GM08714 (cell line): ENCODE measurements at regions not wholly inside any gene's neighbourhood (a gene's known extent, or its start where the extent isn't known, plus 50 kb on each side); places are given as distances from the start of the nearest gene placed in this dataset.

Experiments
- H3K4me3 ChIP-seq: fragments of 200-500 bp; sonication (Bioruptor generic); 2 replicates; pipeline ENCODE4 v1.5.1; 2014; ENCODE audit warnings: mild to moderate bottlenecking, low read length, inconsistent platforms
- ZNF274 ChIP-seq: IDR thresholded peaks from 2 replicates; pipeline ENCODE4 v1.6.1; 2012; ENCODE audit warnings: mild to moderate bottlenecking, low read depth, low read length

DNA sequence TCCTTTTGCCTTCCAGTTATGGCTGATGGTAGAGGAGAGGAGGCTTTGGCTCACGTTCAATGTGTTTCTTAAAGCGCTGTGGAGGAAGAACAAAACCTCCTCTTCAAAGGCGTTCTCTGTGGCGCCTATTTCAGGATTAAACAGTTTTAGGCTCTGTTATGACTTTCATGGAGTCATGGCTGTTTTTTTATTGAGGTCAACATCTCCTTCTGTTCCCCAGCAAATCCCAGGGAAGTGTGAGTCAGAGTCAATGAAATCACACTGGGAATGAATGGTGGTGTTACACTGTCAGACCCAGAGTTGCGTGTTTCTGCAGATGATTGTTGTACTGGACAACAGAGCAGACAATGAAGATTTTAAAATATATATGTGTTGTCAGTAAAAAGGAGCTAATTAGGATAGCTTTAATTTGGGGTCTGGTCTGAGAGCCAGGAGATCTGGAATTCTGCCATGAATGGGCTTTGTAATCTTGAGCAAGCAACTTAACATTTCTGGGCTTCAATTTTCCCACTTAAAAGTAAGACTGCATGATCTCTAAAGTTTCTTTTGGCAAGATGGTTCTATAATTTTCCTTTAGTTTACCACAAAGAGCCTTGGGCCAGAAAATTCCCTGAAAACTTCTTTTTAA is 240.7 kb downstream of the CSNK1G3 start:
- no peak for TF ChIP-seq ZNF274
- H3K4me3 ChIP-seq = no peak overlapping the region

DNA sequence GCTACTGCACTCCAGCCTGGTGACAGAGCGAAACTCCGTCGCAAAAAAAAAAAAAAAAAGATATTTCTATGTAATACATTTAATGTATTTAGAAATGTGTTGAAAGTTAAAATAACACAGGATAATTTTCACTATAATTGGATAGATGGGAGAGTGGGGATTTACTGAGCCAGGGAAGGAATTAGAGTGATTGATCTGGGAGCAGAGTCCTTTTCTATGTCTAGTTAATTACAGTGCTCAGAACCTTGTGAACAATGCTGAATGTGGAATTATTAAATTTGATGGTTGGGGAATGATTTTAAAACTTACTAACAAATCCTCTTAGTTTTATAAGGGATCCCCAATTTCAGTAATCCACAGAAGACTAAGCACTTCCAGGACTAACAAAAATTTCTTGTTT is 239.7 kb downstream of the CSNK1G3 start:
- no peak overlapping the region for H3K4me3 ChIP-seq
- TF ChIP-seq ZNF274 = no peak

DNA sequence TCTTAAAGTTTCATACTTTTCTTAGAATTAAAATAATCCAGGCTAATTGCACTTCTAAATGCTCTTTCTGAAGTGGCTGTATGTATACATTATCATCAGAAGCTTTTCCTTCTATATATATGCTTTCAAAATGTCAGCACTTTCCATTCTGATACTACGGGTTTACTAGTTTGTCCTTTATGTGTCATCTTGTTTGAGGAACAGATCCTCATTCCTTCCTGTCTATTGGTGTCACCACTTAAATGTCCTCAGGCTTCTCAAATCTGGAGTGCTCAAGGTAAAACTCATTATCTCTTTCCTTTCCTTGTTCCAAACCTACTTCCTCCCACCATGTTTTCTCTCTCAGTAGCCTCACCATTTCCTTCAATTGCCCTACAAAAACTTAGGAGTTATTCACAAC is 236.3 kb downstream of the CSNK1G3 start:
- no peak for TF ChIP-seq ZNF274

DNA sequence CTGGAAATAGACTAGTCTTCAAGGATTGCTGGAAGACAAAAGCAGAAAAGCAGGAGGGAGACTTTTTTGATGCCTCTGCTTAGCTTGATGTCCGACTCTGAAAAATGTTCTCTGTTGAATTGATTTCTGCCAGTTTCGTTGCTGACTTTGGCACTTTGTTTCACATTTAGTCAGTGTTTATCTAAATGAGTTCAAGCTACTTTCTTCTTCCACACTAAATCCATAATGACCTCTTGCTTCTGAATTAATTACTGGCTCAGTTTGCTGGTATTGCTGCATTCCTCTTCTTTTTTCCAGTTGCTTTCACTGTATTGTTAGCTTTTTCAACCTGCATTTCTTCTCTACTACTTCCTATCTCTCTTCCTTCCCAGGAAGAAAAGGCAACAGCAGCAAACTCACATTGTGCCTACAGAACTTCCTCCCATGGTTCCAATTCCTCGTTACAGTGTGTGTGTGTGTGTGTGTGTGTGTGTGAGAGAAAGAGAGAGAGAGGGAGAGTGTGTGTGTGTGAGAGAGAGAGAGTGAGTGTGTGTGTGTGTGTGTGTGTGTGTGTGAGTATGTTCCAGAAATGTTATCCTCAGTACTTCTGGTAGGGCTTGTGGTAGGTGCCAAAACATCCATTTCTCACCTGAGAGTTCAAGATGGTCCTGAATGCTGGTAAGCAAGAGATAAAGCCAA is 234.8 kb downstream of the CSNK1G3 start:
- no peak for TF ChIP-seq ZNF274
- no peak overlapping the region for H3K4me3 ChIP-seq

More for the DNA sequence above, 236.3 kb downstream of the CSNK1G3 start:
- no peak overlapping the region for H3K4me3 ChIP-seq

DNA sequence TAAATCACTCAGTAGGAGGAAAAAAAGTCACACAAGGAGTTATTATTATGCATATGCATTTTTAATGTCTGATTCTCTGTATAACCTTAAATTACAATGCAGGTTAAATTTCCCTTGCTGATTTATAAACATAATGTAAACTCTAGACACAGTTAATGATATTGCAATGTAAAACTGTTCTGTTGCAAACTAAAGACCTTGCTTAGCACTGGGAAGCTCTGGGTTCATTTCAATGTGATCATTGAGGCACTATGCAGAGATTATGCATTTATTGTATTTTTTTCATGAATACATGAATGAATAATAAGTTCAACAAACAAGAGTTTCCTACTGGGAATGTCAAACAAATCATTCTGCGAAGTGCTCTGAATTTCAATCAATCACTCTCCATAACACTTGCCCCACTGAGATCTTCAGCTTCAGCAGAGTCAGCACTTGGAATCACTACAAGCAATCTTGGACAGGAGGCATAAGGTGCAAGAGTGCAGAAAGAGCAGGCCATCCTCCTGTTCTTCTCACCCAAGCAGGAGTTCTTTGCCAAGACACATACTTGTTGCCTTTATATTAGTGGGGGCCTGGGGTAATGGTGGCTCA is 232.1 kb downstream of the CSNK1G3 start:
- no peak for TF ChIP-seq ZNF274
- H3K4me3 ChIP-seq = no peak overlapping the region

DNA sequence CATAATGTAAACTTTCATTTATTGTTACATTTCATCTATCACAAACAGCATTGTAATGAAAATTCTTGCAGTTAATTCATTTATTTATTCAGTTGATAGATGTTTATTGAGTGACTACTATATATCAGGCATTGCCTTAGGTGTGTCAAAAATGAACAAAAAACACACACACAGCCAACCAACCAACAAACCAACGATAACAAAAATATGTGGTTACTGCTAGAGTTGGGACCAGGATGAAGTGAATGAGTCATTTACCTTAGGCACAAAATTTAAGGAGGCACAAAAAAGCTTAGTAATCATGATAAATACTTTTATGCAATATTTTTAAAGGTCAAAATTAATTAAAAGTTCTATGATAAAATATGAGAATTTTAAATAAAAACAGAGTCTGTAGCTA is 223.4 kb downstream of the CSNK1G3 start:
- no peak for TF ChIP-seq ZNF274
- no peak overlapping the region for H3K4me3 ChIP-seq

DNA sequence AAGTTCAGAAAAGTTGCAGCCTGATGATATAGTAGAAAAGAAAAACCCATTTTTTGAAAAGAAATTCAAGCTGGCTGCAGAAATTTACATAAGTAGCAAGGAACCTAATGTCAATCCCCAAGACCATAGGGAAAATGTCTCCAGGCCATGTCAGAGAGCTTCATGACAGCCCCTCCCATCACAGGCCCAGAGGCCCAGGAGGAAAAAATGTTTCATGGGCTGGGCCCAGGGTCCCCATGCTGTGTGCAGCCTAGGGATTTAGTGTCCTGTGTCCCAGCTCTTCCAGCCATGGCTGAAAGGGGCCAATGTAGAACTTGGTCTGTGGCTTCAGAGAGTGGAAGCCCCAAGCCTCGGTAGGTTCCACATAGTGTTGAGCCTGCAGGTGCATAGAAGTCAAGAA is 220.3 kb downstream of the CSNK1G3 start:
- no peak overlapping the region for H3K4me3 ChIP-seq
- no peak for TF ChIP-seq ZNF274

DNA sequence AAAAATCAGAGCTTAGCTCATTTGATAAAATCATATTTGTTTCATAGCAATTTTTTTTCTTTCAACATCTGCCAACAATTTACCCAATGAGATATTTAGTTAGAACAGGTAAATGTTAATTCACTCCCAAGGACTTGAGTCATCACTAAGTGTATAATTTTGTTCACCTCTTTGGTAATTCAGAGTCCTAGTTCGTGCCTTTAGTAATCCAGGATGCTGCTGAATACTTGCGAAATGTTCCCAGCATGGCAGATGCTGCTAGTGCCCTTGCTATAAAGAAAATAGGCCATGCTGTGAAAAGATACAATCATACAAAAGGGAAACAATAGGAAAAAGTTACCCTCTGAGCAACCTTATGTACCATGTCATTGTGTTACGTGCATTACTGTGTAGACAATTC is 210.5 kb downstream of the CSNK1G3 start:
- no peak for TF ChIP-seq ZNF274
- no peak overlapping the region for H3K4me3 ChIP-seq

DNA sequence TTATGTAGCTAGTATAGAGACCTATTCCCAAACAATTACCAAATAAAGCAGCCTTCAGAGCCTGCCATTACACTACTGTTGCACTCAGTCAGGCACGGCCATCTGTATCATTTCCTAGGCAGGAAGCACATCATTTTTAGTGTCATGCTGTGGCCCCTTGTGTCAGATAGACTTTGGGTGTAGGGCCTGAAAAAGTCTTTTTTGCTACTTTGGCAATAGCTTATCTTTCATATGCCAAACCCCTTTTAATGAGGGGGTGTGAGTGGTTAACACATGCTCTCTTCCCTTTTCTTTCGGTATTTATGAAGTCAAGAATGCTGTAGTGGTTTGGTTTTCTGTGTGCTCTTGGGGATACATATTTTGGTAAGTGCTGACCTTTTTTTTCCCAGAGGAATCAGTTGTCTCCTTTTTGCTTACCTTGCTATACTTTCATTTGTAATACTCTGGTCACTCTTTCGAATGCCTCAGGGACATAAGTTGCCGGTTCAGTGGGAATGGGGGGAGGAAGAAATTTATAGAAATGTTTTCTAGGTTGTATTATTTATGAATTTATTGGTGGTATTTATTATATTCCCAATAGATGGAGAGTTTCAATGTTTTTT is 209.8 kb downstream of the CSNK1G3 start:
- no peak for TF ChIP-seq ZNF274

DNA sequence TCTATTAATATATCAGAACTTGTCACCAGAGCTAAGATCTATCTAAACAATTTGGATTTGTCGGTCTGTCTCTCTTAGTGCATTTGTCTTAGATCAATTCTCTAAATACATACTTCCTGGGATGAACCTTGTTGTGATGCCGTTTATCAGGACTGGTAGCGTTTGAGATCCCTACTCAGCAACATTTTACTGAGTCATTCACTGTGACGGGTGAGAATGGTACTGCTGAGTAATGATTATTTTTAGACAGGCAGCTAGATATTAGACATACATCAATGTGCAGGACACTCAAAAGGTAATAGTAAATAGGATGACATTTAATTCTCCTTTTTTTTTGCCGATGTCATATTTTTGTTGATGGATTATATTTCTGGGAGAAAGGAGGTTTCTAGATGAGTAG is 209.0 kb downstream of the CSNK1G3 start:
- no peak for TF ChIP-seq ZNF274
- no peak overlapping the region for H3K4me3 ChIP-seq

More for the DNA sequence above, 209.8 kb downstream of the CSNK1G3 start:
- no peak overlapping the region for H3K4me3 ChIP-seq

DNA sequence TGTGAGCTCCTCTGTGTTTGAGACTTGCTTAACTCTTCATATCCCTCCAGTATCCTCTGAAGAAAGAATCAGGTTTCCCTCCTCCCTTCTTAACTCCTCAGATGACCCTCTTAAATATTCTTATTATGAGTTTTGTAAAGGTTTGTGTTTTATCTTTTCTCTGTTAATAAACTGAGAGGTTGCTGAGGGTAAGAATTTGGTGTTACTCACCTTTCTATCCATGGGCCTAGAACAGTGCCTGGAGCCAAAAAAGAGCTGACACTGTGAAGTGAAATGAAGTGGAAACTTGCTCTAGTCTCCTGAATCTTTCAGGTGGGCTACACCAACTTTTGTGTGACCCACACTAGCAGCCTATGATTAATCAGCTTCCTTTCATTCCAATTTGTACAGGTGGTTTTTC is 208.4 kb downstream of the CSNK1G3 start:
- H3K4me3 ChIP-seq = no peak overlapping the region
- no peak for TF ChIP-seq ZNF274

DNA sequence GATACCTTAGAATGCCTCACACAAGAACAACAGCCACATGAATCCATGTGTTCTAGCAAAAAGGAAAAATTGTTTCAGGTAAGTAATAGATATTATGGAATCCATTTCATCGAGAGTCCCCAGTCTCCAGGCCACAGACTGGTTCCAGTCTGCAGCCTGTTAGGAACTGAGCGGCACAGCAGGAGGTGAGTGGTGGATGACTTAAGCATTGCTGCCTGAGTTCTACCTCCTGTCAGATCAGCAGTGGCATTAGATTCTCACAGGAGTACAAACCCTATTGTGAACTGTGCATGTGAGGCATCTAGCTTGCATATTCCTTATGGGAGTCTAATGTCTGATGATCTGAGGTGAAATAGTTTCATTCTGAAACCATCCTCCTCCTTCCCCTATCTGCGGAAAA is 207.0 kb downstream of the CSNK1G3 start:
- H3K4me3 ChIP-seq = no peak overlapping the region
- TF ChIP-seq ZNF274 = no peak

DNA sequence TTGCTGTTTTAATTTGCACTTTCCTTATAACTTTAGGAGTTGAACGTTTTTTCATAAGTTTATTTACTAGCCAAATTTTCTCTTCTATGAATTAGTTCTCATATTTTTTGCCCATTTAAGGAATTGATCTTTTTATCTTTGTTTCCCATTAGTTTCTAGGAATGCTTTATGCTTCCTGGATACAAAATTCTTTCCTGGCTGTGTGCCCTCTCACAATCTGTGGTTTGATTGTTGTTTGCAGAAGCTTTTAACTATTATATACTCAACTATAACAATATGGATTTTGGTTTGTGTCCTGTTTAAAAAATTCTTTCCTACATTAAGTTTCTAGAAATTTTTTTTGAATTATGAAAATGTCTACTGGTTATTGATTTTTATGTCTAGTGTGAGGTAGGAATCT is 206.3 kb downstream of the CSNK1G3 start:
- no peak for TF ChIP-seq ZNF274
- H3K4me3 ChIP-seq = no peak overlapping the region

DNA sequence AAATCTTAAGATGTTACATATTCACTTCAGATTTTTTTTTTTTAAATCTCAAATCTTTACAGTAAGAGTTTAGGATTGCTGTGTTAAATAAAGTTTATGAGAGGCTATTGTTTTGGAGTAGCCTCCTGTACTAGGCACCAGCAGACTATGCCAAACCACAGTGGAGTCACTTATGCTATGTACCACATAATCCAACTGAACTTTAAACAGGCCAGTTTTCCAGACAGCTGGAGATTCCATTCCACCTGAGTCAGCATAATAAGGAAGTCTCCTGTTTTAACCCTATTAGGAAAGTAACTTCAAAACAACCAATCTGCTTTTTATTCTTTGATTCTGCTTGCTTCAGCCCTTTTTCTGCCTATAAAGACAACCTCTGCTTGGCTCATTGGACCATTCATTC is 205.2 kb downstream of the CSNK1G3 start:
- no peak overlapping the region for H3K4me3 ChIP-seq
- TF ChIP-seq ZNF274 = no peak

DNA sequence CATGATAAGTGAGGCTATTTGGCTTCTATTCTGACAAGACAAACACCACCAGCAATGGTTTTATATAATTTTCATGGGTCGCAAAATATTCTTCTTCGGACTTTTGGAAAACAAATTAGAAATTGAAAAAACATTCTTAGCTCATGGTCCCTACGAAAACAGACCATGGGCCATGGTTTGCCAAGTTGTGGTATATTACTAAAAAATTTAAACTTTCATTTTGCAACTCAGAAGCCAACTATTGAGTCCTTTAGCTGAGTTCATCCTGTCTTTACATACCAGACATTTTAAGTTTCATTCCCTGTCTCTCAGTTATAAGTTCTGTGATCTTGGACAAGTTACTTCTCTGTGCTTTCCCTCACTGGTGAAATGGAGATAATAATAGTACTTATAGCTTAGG is 198.1 kb downstream of the CSNK1G3 start:
- no peak for TF ChIP-seq ZNF274
- H3K4me3 ChIP-seq = no peak overlapping the region

DNA sequence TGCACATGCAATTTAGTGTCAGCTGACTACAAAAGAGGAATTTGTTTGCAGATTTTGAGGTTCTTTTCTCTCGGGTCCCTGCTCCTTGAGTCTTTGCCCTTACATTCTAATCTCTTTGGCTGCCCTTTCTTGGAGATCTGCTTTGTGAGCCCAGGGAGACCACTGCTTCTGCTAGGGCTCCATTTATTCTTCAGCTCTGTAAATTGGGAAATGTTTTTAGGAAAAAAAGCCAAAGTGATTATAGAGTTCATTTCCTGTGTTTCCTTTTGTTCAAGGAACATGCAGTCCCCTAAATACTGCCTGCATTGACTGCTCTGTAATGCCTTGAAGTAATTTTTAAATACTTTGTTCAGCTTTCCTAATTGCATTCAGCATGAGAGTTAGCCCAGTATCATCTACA is 197.4 kb downstream of the CSNK1G3 start:
- TF ChIP-seq ZNF274 = no peak
- H3K4me3 ChIP-seq = no peak overlapping the region
